SK-N-SH (cell line): ENCODE measurements at regions not wholly inside any gene's neighbourhood (a gene's known extent, or its start where the extent isn't known, plus 50 kb on each side); places are given as distances from the start of the nearest gene placed in this dataset.

Experiments
- CTCF ChIA-PET: fragments of 300-600, 350-600 bp; formaldehyde crosslinking; extraction: SDS; loops from one replicate; lab custom pipeline; 2021; lab: Yijun Ruan, JAX
- POLR2A ChIA-PET: fragments of 350-600 bp; sonication (Branson Sonifier 250); formaldehyde crosslinking; extraction: SDS; loops from one replicate; lab custom pipeline; 2020; ENCODE audit warnings: antibody characterized with exemption, inconsistent platforms; lab: Yijun Ruan, JAX
- DNase-seq: peaks from one replicate; pipeline ENCODE4 v3.0.0; 2012
- H2AFZ ChIP-seq: fragments of 200-600 bp; sonication (generic); 2 replicates; pipeline ENCODE4 v1.8.1; 2016; ENCODE audit warnings: antibody characterized with exemption, mild to moderate bottlenecking, low read depth
- H3F3A ChIP-seq: fragments of 200-600 bp; sonication (generic); replicated peaks from 2 replicates; pipeline ENCODE3; 2016; ENCODE audit warnings: antibody characterized with exemption, mild to moderate bottlenecking; ENCODE audit not compliant: insufficient read depth
- H3K27ac ChIP-seq, 2 experiments: fragments of 200-500 bp in 1 of 2; fragments of 200-600 bp in 1 of 2; sonication (Bioruptor generic) in 1 of 2; sonication (generic), shearing (Covaris generic) in 1 of 2; 2 replicates each; pipeline versions ENCODE4 v1.5.1 to v1.6.1; 2014 to 2016; ENCODE audit warnings: low read depth in 2 of 2, inconsistent platforms in 1 of 2, low read length in 1 of 2, mild to moderate bottlenecking in 1 of 2, mixed read lengths in 1 of 2
- H3K27me3 ChIP-seq: fragments of 200-600 bp; sonication (generic), shearing (Covaris generic); 2 replicates; pipeline ENCODE4 v1.6.1; 2016; ENCODE audit warnings: mixed run types; ENCODE audit not compliant: insufficient read depth
- H3K36me3 ChIP-seq, 2 experiments: fragments of 200-500 bp in 1 of 2; fragments of 200-600 bp in 1 of 2; sonication (Bioruptor generic) in 1 of 2; sonication (generic) in 1 of 2; replicated peaks in 1 of 2; 2 replicates each; pipeline versions ENCODE3 to v1.5.1; 2014 to 2016; ENCODE audit warnings: low read length in 1 of 2, mild to moderate bottlenecking in 1 of 2; ENCODE audit not compliant: insufficient read depth in 2 of 2, control insufficient read depth in 1 of 2
- H3K4me1 ChIP-seq, 2 experiments: fragments of 200-500 bp in 1 of 2; fragments of 200-600 bp in 1 of 2; sonication (Bioruptor generic) in 1 of 2; sonication (generic), shearing (Covaris generic) in 1 of 2; 2 replicates each; pipeline versions ENCODE4 v1.5.1 to v1.6.1; 2014 to 2016; ENCODE audit warnings: low read depth in 1 of 2, low read length in 1 of 2, mixed run types in 1 of 2; ENCODE audit not compliant: insufficient read depth in 2 of 2, control insufficient read depth in 1 of 2
- H3K4me2 ChIP-seq: fragments of 200-600 bp; sonication (generic), shearing (Covaris generic); 2 replicates; pipeline ENCODE4 v1.6.1; 2017; ENCODE audit warnings: mixed run types
- H3K4me3 ChIP-seq, 2 experiments: fragments of 200-500 bp in 1 of 2; fragments of 200-600 bp in 1 of 2; sonication (Bioruptor generic) in 1 of 2; sonication (generic), shearing (Covaris generic) in 1 of 2; 2 replicates each; pipeline versions ENCODE4 v1.5.1 to v1.8.1; 2014 to 2016; ENCODE audit warnings: low read depth in 2 of 2, inconsistent platforms in 1 of 2, low read length in 1 of 2, mild to moderate bottlenecking in 1 of 2, mixed read lengths in 1 of 2, moderate library complexity in 1 of 2
- H3K79me2 ChIP-seq: fragments of 200-600 bp; sonication (generic); 2 replicates; pipeline ENCODE4 v1.8.1; 2017; ENCODE audit warnings: mild to moderate bottlenecking; ENCODE audit not compliant: insufficient read depth
- H3K9ac ChIP-seq: fragments of 200-600 bp; sonication (generic); 2 replicates; pipeline ENCODE4 v1.6.1; 2017; ENCODE audit warnings: mixed run types
- H3K9me2 ChIP-seq: fragments of 200-600 bp; sonication (generic); 2 replicates; pipeline ENCODE4 v1.6.1; 2017; ENCODE audit warnings: mixed run types
- H3K9me3 ChIP-seq: fragments of 200-600 bp; sonication (generic); 2 replicates; pipeline ENCODE4 v1.6.1; 2017; ENCODE audit warnings: mixed run types, mild to moderate bottlenecking, moderate library complexity
- H4K20me1 ChIP-seq: fragments of 200-600 bp; sonication (generic); 2 replicates; pipeline ENCODE4 v1.6.1; 2017; ENCODE audit warnings: mild to moderate bottlenecking, mixed run types; ENCODE audit not compliant: insufficient read depth
- CHD2 ChIP-seq: fragments of 150-350 bp; IDR thresholded peaks from 2 replicates; pipeline ENCODE4 v1.6.1; 2018; ENCODE audit warnings: low read length; ENCODE audit not compliant: partially characterized antibody
- ELF1 ChIP-seq: IDR thresholded peaks from 2 replicates; pipeline ENCODE4 v1.4.0; 2012
- GABPA ChIP-seq: IDR thresholded peaks from 2 replicates; pipeline ENCODE4 v1.4.0; 2012; ENCODE audit warnings: low read depth, mild to moderate bottlenecking
- GATA2 ChIP-seq: sonication (generic); formaldehyde crosslinking; IDR thresholded peaks from 2 replicates; pipeline ENCODE4 v1.5.0; 2020; ENCODE audit warnings: mild to moderate bottlenecking, missing genetic modification reagents
- JUND ChIP-seq: IDR thresholded peaks from 2 replicates; pipeline ENCODE4 v1.4.0; 2012
- MEF2A ChIP-seq: IDR thresholded peaks from 2 replicates; pipeline ENCODE4 v1.4.0; 2012; ENCODE audit warnings: low read depth, borderline replicate concordance
- MXI1 ChIP-seq: IDR thresholded peaks from 2 replicates; pipeline ENCODE4 v1.6.1; 2012; ENCODE audit warnings: mild to moderate bottlenecking, low read depth, low read length, improper control_type of control experiment
- RAD21 ChIP-seq: IDR thresholded peaks from 2 replicates; pipeline ENCODE4 v1.6.1; 2012; ENCODE audit warnings: mild to moderate bottlenecking, low read length
- RCOR1 ChIP-seq: fragments of 150-350 bp; IDR thresholded peaks from 2 replicates; pipeline ENCODE4 v1.6.1; 2017; ENCODE audit warnings: antibody characterized with exemption, low read length
- RFX5 ChIP-seq: IDR thresholded peaks from 2 replicates; pipeline ENCODE4 v1.6.1; 2012; ENCODE audit warnings: mild to moderate bottlenecking, improper control_type of control experiment, low read length
- SIN3A ChIP-seq: IDR thresholded peaks from 2 replicates; pipeline ENCODE4 v1.6.1; 2012; ENCODE audit warnings: low read depth, mild to moderate bottlenecking, low read length, moderate library complexity, borderline replicate concordance
- TAF1 ChIP-seq: IDR thresholded peaks from 2 replicates; pipeline ENCODE4 v1.6.1; 2012; ENCODE audit warnings: low read depth, mild to moderate bottlenecking, low read length, moderate library complexity, borderline replicate concordance
- TCF12 ChIP-seq: IDR thresholded peaks from 2 replicates; pipeline ENCODE4 v1.4.0; 2012
- YY1 ChIP-seq: IDR thresholded peaks from 2 replicates; pipeline ENCODE4 v1.4.0; 2012; ENCODE audit warnings: low read depth, mild to moderate bottlenecking
- WGBS: methylation state at CpG from one replicate; pipeline ENCODE4 v1.1.6; 2017; ENCODE audit warnings: low lambda C conversion rate; 5-methylcytosine and 5-hydroxymethylcytosine counted together
- TF ChIP-seq, protein P1 (sequence below): fragments of 150-350 bp; IDR thresholded peaks from 2 replicates; pipeline ENCODE4 v1.6.1; 2017; ENCODE audit warnings: antibody characterized with exemption, low read length, low read depth, borderline replicate concordance
- TF ChIP-seq, protein P2 (sequence below): IDR thresholded peaks from 2 replicates; pipeline ENCODE4 v1.4.0; 2012; ENCODE audit warnings: low read depth, borderline replicate concordance
- TF ChIP-seq, protein P3 (sequence below): IDR thresholded peaks from 2 replicates; pipeline ENCODE4 v1.6.1; 2012; ENCODE audit warnings: mild to moderate bottlenecking, low read depth, low read length, moderate library complexity
- TF ChIP-seq, protein P4 (sequence below): IDR thresholded peaks from 2 replicates; pipeline ENCODE4 v1.4.0; 2012; ENCODE audit warnings: low read depth
- TF ChIP-seq, protein P5 (sequence below): IDR thresholded peaks from 2 replicates; pipeline ENCODE4; 2012
- TF ChIP-seq, protein P6 (sequence below): fragments of 150-350 bp; IDR thresholded peaks from 2 replicates; pipeline ENCODE4 v1.6.1; 2016; ENCODE audit warnings: mild to moderate bottlenecking, low read depth, low read length

DNA sequence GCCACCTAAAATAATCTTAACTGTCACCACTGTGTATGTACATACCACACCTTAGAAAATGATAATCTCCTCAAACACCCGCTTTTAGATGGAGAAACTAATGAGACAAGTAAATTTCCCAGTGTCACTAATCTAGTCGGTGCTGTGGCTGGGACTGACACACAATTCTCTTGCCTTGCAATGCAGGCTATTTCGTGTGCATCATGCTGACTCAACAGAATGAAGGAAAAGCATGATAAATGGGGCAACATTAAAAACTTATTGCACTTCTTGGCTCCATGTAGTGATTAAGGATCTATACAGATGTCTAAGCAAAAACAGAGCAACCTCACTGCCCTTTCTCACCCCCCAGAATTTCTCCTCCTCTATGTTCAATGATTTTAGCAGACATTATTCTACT lies 677.9 kb downstream of the DTWD2 start:
- Histone ChIP-seq H3K9me2 (no peaks in the 10 kb centered on the region), H4K20me1 (no peaks in the 10 kb centered on the region), H3K4me1 (no peaks in the 10 kb centered on the region), H3K9ac (no peak overlapping the region), H3K27me3 (no peaks in the 10 kb centered on the region), H2AFZ (no peak overlapping the region), H3K36me3 (no peaks in the 10 kb centered on the region), H3K4me2 (no peak overlapping the region), H3K27ac (no peak overlapping the region), H3F3A (no peaks in the 10 kb centered on the region), H3K79me2 (no peaks in the 10 kb centered on the region), H3K4me3 (no peak overlapping the region), H3K9me3 (no peaks in the 10 kb centered on the region)
- no peak for DNase-seq
- WGBS: 25% methylated on average over 3 of the region's 3 CpGs
- TF ChIP-seq, protein P1, sequence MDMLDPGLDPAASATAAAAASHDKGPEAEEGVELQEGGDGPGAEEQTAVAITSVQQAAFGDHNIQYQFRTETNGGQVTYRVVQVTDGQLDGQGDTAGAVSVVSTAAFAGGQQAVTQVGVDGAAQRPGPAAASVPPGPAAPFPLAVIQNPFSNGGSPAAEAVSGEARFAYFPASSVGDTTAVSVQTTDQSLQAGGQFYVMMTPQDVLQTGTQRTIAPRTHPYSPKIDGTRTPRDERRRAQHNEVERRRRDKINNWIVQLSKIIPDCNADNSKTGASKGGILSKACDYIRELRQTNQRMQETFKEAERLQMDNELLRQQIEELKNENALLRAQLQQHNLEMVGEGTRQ: no peak
- TF ChIP-seq MXI1 (no peak), TCF12 (no peak), TAF1 (no peak), GABPA (no peak), JUND (no peak), CHD2 (no peak), YY1 (no peak), MEF2A (no peak), RFX5 (no peak), GATA2 (CRISPR knock-in tag) (no peak), RAD21 (no peak)
- TF ChIP-seq, protein P2, sequence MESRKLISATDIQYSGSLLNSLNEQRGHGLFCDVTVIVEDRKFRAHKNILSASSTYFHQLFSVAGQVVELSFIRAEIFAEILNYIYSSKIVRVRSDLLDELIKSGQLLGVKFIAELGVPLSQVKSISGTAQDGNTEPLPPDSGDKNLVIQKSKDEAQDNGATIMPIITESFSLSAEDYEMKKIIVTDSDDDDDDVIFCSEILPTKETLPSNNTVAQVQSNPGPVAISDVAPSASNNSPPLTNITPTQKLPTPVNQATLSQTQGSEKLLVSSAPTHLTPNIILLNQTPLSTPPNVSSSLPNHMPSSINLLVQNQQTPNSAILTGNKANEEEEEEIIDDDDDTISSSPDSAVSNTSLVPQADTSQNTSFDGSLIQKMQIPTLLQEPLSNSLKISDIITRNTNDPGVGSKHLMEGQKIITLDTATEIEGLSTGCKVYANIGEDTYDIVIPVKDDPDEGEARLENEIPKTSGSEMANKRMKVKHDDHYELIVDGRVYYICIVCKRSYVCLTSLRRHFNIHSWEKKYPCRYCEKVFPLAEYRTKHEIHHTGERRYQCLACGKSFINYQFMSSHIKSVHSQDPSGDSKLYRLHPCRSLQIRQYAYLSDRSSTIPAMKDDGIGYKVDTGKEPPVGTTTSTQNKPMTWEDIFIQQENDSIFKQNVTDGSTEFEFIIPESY: no peak
- ChIA-PET POLR2A (no interaction called here), CTCF (no interaction called here)

DNA sequence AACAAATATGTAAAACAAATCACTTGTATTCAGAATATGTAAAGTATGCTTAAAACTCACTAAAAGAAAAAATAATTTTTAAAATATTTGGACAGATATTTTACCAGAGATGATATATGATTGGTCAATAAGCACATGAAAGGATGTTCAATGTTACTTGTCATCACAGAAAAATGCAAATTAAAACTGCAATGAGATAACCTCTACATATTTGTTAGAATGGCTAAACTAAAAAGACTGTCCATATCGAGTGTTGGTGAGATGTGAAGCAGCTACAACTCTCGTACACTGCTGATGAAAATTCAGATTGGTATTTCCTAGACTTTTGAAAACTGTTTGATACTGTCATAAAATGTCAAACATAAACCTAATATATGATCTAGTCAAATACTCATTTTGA lies 685.1 kb downstream of the DTWD2 start:
- Histone ChIP-seq H3K27ac (no peak overlapping the region), H3K4me2 (no peak overlapping the region), H3K27me3 (no peaks in the 10 kb centered on the region), H3F3A (no peaks in the 10 kb centered on the region), H3K9me3 (0 out of 2 replicates have a peak, but pooled peaks cover 1% of the 10 kb centered on the region), H4K20me1 (no peaks in the 10 kb centered on the region), H3K4me1 (no peaks in the 10 kb centered on the region), H3K4me3 (no peak overlapping the region), H3K9ac (no peak overlapping the region), H3K9me2 (no peaks in the 10 kb centered on the region), H2AFZ (no peak overlapping the region), H3K36me3 (no peaks in the 10 kb centered on the region), H3K79me2 (no peaks in the 10 kb centered on the region)
- DNase-seq: no peak
- ChIA-PET CTCF (no interaction called here), POLR2A (no interaction called here)
- no peak for TF ChIP-seq TCF12
- no peak for TF ChIP-seq RCOR1
- TF ChIP-seq SIN3A: no peak
- TF ChIP-seq ELF1: no peak
- TF ChIP-seq, protein P3, sequence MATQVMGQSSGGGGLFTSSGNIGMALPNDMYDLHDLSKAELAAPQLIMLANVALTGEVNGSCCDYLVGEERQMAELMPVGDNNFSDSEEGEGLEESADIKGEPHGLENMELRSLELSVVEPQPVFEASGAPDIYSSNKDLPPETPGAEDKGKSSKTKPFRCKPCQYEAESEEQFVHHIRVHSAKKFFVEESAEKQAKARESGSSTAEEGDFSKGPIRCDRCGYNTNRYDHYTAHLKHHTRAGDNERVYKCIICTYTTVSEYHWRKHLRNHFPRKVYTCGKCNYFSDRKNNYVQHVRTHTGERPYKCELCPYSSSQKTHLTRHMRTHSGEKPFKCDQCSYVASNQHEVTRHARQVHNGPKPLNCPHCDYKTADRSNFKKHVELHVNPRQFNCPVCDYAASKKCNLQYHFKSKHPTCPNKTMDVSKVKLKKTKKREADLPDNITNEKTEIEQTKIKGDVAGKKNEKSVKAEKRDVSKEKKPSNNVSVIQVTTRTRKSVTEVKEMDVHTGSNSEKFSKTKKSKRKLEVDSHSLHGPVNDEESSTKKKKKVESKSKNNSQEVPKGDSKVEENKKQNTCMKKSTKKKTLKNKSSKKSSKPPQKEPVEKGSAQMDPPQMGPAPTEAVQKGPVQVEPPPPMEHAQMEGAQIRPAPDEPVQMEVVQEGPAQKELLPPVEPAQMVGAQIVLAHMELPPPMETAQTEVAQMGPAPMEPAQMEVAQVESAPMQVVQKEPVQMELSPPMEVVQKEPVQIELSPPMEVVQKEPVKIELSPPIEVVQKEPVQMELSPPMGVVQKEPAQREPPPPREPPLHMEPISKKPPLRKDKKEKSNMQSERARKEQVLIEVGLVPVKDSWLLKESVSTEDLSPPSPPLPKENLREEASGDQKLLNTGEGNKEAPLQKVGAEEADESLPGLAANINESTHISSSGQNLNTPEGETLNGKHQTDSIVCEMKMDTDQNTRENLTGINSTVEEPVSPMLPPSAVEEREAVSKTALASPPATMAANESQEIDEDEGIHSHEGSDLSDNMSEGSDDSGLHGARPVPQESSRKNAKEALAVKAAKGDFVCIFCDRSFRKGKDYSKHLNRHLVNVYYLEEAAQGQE: no peak
- no peak for TF ChIP-seq TAF1
- TF ChIP-seq, protein P4, sequence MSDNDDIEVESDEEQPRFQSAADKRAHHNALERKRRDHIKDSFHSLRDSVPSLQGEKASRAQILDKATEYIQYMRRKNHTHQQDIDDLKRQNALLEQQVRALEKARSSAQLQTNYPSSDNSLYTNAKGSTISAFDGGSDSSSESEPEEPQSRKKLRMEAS: no peak
- TF ChIP-seq, protein P5, sequence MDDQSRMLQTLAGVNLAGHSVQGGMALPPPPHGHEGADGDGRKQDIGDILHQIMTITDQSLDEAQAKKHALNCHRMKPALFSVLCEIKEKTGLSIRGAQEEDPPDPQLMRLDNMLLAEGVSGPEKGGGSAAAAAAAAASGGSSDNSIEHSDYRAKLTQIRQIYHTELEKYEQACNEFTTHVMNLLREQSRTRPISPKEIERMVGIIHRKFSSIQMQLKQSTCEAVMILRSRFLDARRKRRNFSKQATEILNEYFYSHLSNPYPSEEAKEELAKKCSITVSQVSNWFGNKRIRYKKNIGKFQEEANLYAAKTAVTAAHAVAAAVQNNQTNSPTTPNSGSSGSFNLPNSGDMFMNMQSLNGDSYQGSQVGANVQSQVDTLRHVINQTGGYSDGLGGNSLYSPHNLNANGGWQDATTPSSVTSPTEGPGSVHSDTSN: no peak
- TF ChIP-seq CHD2: no peak
- no peak for TF ChIP-seq JUND
- TF ChIP-seq, protein P6, sequence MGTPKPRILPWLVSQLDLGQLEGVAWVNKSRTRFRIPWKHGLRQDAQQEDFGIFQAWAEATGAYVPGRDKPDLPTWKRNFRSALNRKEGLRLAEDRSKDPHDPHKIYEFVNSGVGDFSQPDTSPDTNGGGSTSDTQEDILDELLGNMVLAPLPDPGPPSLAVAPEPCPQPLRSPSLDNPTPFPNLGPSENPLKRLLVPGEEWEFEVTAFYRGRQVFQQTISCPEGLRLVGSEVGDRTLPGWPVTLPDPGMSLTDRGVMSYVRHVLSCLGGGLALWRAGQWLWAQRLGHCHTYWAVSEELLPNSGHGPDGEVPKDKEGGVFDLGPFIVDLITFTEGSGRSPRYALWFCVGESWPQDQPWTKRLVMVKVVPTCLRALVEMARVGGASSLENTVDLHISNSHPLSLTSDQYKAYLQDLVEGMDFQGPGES: no peak
- TF ChIP-seq MXI1: no peak
- 18% methylated on average over 2 of the region's 2 CpGs for WGBS
